H1 (cell line): ENCODE measurements at regions not wholly inside any gene's neighbourhood (a gene's known extent, or its start where the extent isn't known, plus 50 kb on each side); places are given as distances from the start of the nearest gene placed in this dataset.

Experiments
- CTCF ChIA-PET: fragments of 300-600 bp; sonication (Branson Sonifier 250); formaldehyde crosslinking; loops from one replicate; lab custom pipeline; 2021; ENCODE audit not compliant: partially characterized antibody; lab: Charles Lee
- POLR2A ChIA-PET: fragments of 300-600 bp; sonication (Branson Sonifier 250); formaldehyde crosslinking; loops from one replicate; lab custom pipeline; 2021; ENCODE audit warnings: inconsistent platforms; ENCODE audit not compliant: partially characterized antibody; lab: Charles Lee
- DNase-seq, 2 experiments: peaks; one replicate each; pipeline versions ENCODE4 v3.0.0 to v3.0.0-alpha.2; 2010 to 2022; ENCODE audit warnings: low spot score in 2 of 2, low read depth in 1 of 2, mixed read lengths in 1 of 2
- FAIRE-seq: peaks from 2 replicates; lab custom pipeline; 2011; peaks lifted over from hg19 to GRCh38; lab: Jason Lieb, UNC
- H2AFZ ChIP-seq: 2 replicates; pipeline ENCODE4 v1.8.1; 2012; ENCODE audit warnings: low read length, inconsistent platforms
- H2AK5ac ChIP-seq: 2 replicates; pipeline ENCODE4 v1.6.1; 2013; ENCODE audit warnings: low read depth, low read length
- H2BK120ac ChIP-seq: replicated peaks from 2 replicates; pipeline ENCODE3; 2013; ENCODE audit warnings: low read depth, low read length, inconsistent platforms
- H2BK12ac ChIP-seq: 2 replicates; pipeline ENCODE4 v1.6.1; 2013; ENCODE audit warnings: low read depth, low read length
- H2BK15ac ChIP-seq: 2 replicates; pipeline ENCODE4 v1.6.1; 2013; ENCODE audit warnings: low read length
- H2BK20ac ChIP-seq: 2 replicates; pipeline ENCODE4 v1.6.1; 2013; ENCODE audit warnings: low read length
- H2BK5ac ChIP-seq: 2 replicates; pipeline ENCODE4 v1.6.1; 2013; ENCODE audit warnings: low read depth, low read length
- H3K14ac ChIP-seq: 2 replicates; pipeline ENCODE4 v1.6.1; 2013; ENCODE audit warnings: inconsistent platforms; ENCODE audit not compliant: insufficient read length
- H3K18ac ChIP-seq: 2 replicates; pipeline ENCODE4 v1.6.1; 2013; ENCODE audit warnings: low read length; ENCODE audit errors: extremely low read depth
- H3K23ac ChIP-seq: 2 replicates; pipeline ENCODE4 v1.6.1; 2013; ENCODE audit warnings: inconsistent platforms; ENCODE audit not compliant: insufficient read length
- H3K23me2 ChIP-seq: 2 replicates; pipeline ENCODE4 v1.6.1; 2013; ENCODE audit warnings: low read depth, low read length
- H3K27ac ChIP-seq: 2 replicates; pipeline ENCODE4 v1.6.1; 2011; ENCODE audit warnings: low read depth, low read length, inconsistent platforms
- H3K27me3 ChIP-seq, 4 experiments: replicated peaks in 1 of 4; 1 replicate in 1 of 4; 2 replicates in 3 of 4; pipeline versions ENCODE4 v1.6.1 to v1.8.1; 2011 to 2013; ENCODE audit warnings: low read length in 3 of 4, mild to moderate bottlenecking in 3 of 4, inconsistent platforms in 2 of 4, mixed read lengths in 2 of 4, moderate library complexity in 1 of 4; ENCODE audit not compliant: control insufficient read depth in 3 of 4, insufficient read depth in 3 of 4; ENCODE audit errors: extremely low read depth in 1 of 4
- H3K36me3 ChIP-seq, 4 experiments: 2 replicates each; pipeline versions ENCODE4 v1.6.1 to v1.8.1; 2011 to 2013; ENCODE audit warnings: mild to moderate bottlenecking in 4 of 4, low read length in 3 of 4, moderate library complexity in 2 of 4, control low read depth in 1 of 4, inconsistent platforms in 1 of 4; ENCODE audit not compliant: insufficient read depth in 4 of 4, control insufficient read depth in 2 of 4
- H3K4ac ChIP-seq: replicated peaks from 2 replicates; pipeline ENCODE3; 2013; ENCODE audit warnings: low read length, low read depth, mixed read lengths, inconsistent platforms; ENCODE audit not compliant: insufficient read length
- H3K4me1 ChIP-seq, 4 experiments: replicated peaks in 1 of 4; 1 replicate in 1 of 4; 2 replicates in 3 of 4; pipeline versions ENCODE4 v1.6.1 to v1.8.1; 2011 to 2013; ENCODE audit warnings: low read length in 3 of 4, inconsistent platforms in 2 of 4, mixed read lengths in 1 of 4; ENCODE audit not compliant: insufficient read depth in 4 of 4, control insufficient read depth in 3 of 4
- H3K4me2 ChIP-seq, 2 experiments: 2 replicates each; pipeline versions ENCODE4 v1.6.1 to v1.8.1; 2011 to 2013; ENCODE audit warnings: low read depth in 2 of 2, low read length in 2 of 2, control low read depth in 1 of 2, inconsistent platforms in 1 of 2, mild to moderate bottlenecking in 1 of 2; ENCODE audit not compliant: insufficient read depth in 1 of 2
- H3K4me3 ChIP-seq, 4 experiments: fragments of 200-600, 300-600 bp in 1 of 4; sonication (generic), shearing (Covaris generic), sonication (Bioruptor Twin) in 1 of 4; 2 replicates each; pipeline versions ENCODE4 v1.5.1 to v1.8.1; 2011 to 2016; ENCODE audit warnings: low read length in 4 of 4, low read depth in 3 of 4, control low read depth in 2 of 4, inconsistent platforms in 2 of 4, mild to moderate bottlenecking in 2 of 4, mixed read lengths in 1 of 4, moderate library complexity in 1 of 4; ENCODE audit not compliant: insufficient read depth in 2 of 4; ENCODE audit errors: extremely low read depth in 1 of 4
- H3K56ac ChIP-seq: replicated peaks from 2 replicates; pipeline ENCODE3; 2013; ENCODE audit warnings: low read depth, mild to moderate bottlenecking, mixed read lengths, low read length, inconsistent platforms; ENCODE audit not compliant: insufficient read length
- H3K79me1 ChIP-seq: 2 replicates; pipeline ENCODE4 v1.6.1; 2013; ENCODE audit warnings: low read depth, low read length, control low read depth
- H3K79me2 ChIP-seq, 2 experiments: 2 replicates each; pipeline versions ENCODE4 v1.6.1 to v1.8.1; 2012 to 2013; ENCODE audit warnings: low read length in 2 of 2, mild to moderate bottlenecking in 2 of 2, inconsistent platforms in 1 of 2; ENCODE audit not compliant: insufficient read depth in 2 of 2, control insufficient read depth in 1 of 2
- H3K9ac ChIP-seq, 4 experiments: replicated peaks in 1 of 4; 1 replicate in 1 of 4; 2 replicates in 3 of 4; pipeline versions ENCODE4 v1.6.1 to v1.8.1; 2011 to 2013; ENCODE audit warnings: low read depth in 3 of 4, low read length in 3 of 4, control low read depth in 2 of 4, mild to moderate bottlenecking in 2 of 4, moderate library complexity in 2 of 4, inconsistent platforms in 1 of 4; ENCODE audit errors: extremely low read depth in 1 of 4
- H3K9me3 ChIP-seq, 2 experiments: 2 replicates each; pipeline versions ENCODE4 v1.6.1 to v1.8.1; 2012 to 2013; ENCODE audit warnings: mild to moderate bottlenecking in 2 of 2, moderate library complexity in 2 of 2, control low read depth in 1 of 2, inconsistent platforms in 1 of 2, low read depth in 1 of 2, low read length in 1 of 2, mixed read lengths in 1 of 2; ENCODE audit not compliant: insufficient read depth in 2 of 2
- H4K20me1 ChIP-seq, 2 experiments: replicated peaks in 1 of 2; 2 replicates each; pipeline versions ENCODE3 to v1.8.1; 2011 to 2013; ENCODE audit warnings: inconsistent platforms in 2 of 2, low read length in 2 of 2, mild to moderate bottlenecking in 1 of 2; ENCODE audit not compliant: insufficient read depth in 2 of 2, control insufficient read depth in 1 of 2
- H4K5ac ChIP-seq: 2 replicates; pipeline ENCODE4 v1.6.1; 2013; ENCODE audit warnings: low read length, low read depth, mixed read lengths, inconsistent platforms; ENCODE audit not compliant: insufficient read length
- H4K8ac ChIP-seq: 2 replicates; pipeline ENCODE4 v1.8.0; 2013; ENCODE audit warnings: mild to moderate bottlenecking, moderate library complexity, low read length, inconsistent platforms; ENCODE audit not compliant: insufficient read depth; ENCODE audit errors: extremely low read depth
- H4K91ac ChIP-seq: replicated peaks from 2 replicates; pipeline ENCODE3; 2013; ENCODE audit warnings: low read length, mixed read lengths, inconsistent platforms; ENCODE audit not compliant: insufficient read length
- CHD2 ChIP-seq: IDR thresholded peaks from 2 replicates; pipeline ENCODE4 v1.6.1; 2012; ENCODE audit warnings: low read length, improper control_type of control experiment
- whole genome bisulfite sequencing, 2 experiments: shearing (Covaris generic) in 1 of 2; methylation state at CpG; one replicate each; pipeline versions ENCODE4 v1.1.6 to v1.1.7; 2013 to 2015; ENCODE audit warnings: low lambda C conversion rate in 2 of 2, mixed read lengths in 2 of 2, inconsistent platforms in 1 of 2, low coverage in 1 of 2, missing lambda C conversion rate in 1 of 2; ENCODE audit not compliant: insufficient replicate concordance in 2 of 2, insufficient coverage in 1 of 2, insufficient read length in 1 of 2; ENCODE audit errors: extremely low coverage in 1 of 2, missing lambda C conversion rate in 1 of 2; 5-methylcytosine and 5-hydroxymethylcytosine counted together

- TF ChIP-seq CHD2 = no peak
- no peak overlapping the region for H3K18ac ChIP-seq
- no peak overlapping the region for H2BK5ac ChIP-seq
- H4K5ac ChIP-seq = no peak overlapping the region
- H3K23me2 ChIP-seq = no peaks in the 10 kb centered on the region
- no peak overlapping the region for H3K9ac ChIP-seq
- H2BK20ac ChIP-seq = no peak overlapping the region
- H3K27me3 ChIP-seq = no peaks in the 10 kb centered on the region
- H3K4me1 ChIP-seq = no peaks in the 10 kb centered on the region
- H2BK120ac ChIP-seq = no peak overlapping the region
- no peaks in the 10 kb centered on the region for H4K20me1 ChIP-seq
- no peak for DNase-seq
- no peaks in the 10 kb centered on the region for H3K79me1 ChIP-seq
- no peak overlapping the region for H3K27ac ChIP-seq
- H4K91ac ChIP-seq = no peak overlapping the region
- H2AK5ac ChIP-seq = no peak overlapping the region
- H3K4me2 ChIP-seq = no peak overlapping the region
- no peak overlapping the region for H3K56ac ChIP-seq
- WGBS, 2 experiments = 73% methylated on average over 1 of the region's 1 CpG; no CpG with 5 or more reads in 1 of the 2 experiments
- POLR2A ChIA-PET = no interaction called here
- H2BK15ac ChIP-seq = no peak overlapping the region
- H2AFZ ChIP-seq = no peak overlapping the region
- no peak overlapping the region for H3K4me3 ChIP-seq
- peaks cover 0 to 3% of the 10 kb centered on the region in 2 experiments; a peak in 1 of 4 replicates for H3K9me3 ChIP-seq
- no peaks in the 10 kb centered on the region for H3K79me2 ChIP-seq
- H3K36me3 ChIP-seq = no peaks in the 10 kb centered on the region
- no peak overlapping the region for H4K8ac ChIP-seq
- H3K14ac ChIP-seq = no peak overlapping the region
- no peak overlapping the region for H2BK12ac ChIP-seq
- no peak overlapping the region for H3K23ac ChIP-seq
- FAIRE-seq = no peak
- CTCF ChIA-PET = no interaction called here
- no peak overlapping the region for H3K4ac ChIP-seq
These were observed 759.0 kb downstream of the SLITRK6 start for GRCh38 chr13:85040215-85040614.
